HFFc6 (cell line): ENCODE measurements at regions not wholly inside any gene's neighbourhood (a gene's known extent, or its start where the extent isn't known, plus 50 kb on each side); places are given as distances from the start of the nearest gene placed in this dataset.

ENCODE experiments used
- DNase-seq: peaks from one replicate; pipeline ENCODE4 v3.0.0-alpha.2; 2018
- H3K27ac Mint-ChIP-seq: 2 replicates; pipeline ENCODE4 v1.8.0; 2020; ENCODE audit warnings: mild to moderate bottlenecking, mixed read lengths
- H3K27me3 Mint-ChIP-seq: 2 replicates; pipeline ENCODE4 v1.8.0; 2021; ENCODE audit warnings: mild to moderate bottlenecking, moderate library complexity, mixed read lengths; ENCODE audit not compliant: insufficient read depth
- H3K36me3 Mint-ChIP-seq: 2 replicates; pipeline ENCODE4 v1.8.0; 2021; ENCODE audit warnings: low read depth, mixed read lengths
- H3K4me1 Mint-ChIP-seq: 2 replicates; pipeline ENCODE4 v1.8.0; 2020; ENCODE audit warnings: low read depth, mixed read lengths
- H3K4me3 Mint-ChIP-seq: 2 replicates; pipeline ENCODE4 v1.8.0; 2020; ENCODE audit warnings: mild to moderate bottlenecking, moderate library complexity, mixed read lengths
- H3K9me3 Mint-ChIP-seq: 2 replicates; pipeline ENCODE4 v1.8.0; 2020; ENCODE audit warnings: mild to moderate bottlenecking, mixed read lengths
- TF ChIP-seq, protein P1 (sequence below): fragments of 200-600 bp; sonication (generic); IDR thresholded peaks from 2 replicates; pipeline ENCODE4 v1.5.0; 2021; ENCODE audit warnings: antibody characterized with exemption, mild to moderate bottlenecking

DNA sequence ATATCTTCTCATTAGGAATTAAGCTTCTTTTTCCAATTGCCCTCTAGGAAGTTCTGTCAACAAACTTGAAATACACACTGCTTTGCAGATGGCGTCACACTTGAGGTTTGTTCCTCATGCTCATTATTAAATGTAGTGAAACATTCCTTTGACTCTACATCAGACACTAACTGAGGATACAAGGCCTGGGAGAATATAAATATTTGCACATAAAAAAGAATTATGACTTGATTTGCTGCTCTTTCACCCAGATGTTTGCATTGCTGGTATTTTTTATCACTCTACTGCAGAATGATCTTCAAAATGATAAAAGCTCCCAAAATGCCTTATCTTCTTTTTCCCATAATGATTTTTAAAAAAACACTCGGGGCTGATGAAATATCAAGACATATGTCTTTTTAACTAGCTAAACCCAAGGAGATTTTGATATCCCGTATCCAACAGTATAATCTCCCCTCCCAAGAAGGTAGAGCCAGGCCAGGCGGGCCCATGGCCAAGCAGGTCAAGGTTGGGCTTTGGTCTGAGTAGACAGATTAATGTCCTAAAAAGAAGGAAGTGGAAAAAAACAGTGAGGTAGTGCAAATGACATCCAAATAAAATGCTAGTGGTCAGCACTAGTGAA, 264.6 kb downstream of the HHIPL2 start:
- H3K27me3 Mint-ChIP-seq = peaks cover 2% of the 10 kb centered on the region; the same call in 1 of the 2 replicates
- no peaks in the 10 kb centered on the region for H3K36me3 Mint-ChIP-seq
- H3K9me3 Mint-ChIP-seq = peaks cover 4% of the 10 kb centered on the region; the same call in 1 of the 2 replicates
- peaks cover 33% of the 10 kb centered on the region for H3K4me1 Mint-ChIP-seq
- TF ChIP-seq, protein P1, sequence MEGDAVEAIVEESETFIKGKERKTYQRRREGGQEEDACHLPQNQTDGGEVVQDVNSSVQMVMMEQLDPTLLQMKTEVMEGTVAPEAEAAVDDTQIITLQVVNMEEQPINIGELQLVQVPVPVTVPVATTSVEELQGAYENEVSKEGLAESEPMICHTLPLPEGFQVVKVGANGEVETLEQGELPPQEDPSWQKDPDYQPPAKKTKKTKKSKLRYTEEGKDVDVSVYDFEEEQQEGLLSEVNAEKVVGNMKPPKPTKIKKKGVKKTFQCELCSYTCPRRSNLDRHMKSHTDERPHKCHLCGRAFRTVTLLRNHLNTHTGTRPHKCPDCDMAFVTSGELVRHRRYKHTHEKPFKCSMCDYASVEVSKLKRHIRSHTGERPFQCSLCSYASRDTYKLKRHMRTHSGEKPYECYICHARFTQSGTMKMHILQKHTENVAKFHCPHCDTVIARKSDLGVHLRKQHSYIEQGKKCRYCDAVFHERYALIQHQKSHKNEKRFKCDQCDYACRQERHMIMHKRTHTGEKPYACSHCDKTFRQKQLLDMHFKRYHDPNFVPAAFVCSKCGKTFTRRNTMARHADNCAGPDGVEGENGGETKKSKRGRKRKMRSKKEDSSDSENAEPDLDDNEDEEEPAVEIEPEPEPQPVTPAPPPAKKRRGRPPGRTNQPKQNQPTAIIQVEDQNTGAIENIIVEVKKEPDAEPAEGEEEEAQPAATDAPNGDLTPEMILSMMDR = no peak
- peak; percentile 83 for DNase-seq
- H3K27ac Mint-ChIP-seq = peak overlapping the region; percentile 79
- peak overlapping the region; percentile 11; the same call in 1 of the 2 replicates for H3K4me3 Mint-ChIP-seq

DNA sequence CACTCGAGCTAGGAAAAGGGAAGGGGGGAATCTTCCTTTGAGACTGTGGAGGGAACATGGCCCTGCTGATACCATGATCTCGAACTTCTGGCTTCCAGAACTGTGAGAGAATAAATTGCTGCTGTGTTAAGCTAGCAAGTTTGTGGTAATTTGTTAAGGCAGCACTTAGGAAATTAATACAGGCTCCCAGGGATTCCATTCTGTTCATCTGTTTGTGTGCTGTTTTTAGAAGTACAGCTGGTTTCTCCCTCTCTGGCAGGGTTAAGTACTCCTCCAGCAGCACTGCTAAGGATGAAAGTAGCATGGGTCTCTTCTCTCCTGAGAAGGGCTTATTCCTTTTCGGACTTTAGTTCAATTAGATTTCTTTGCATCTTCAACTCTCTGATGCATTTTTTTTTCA, 268.3 kb downstream of the HHIPL2 start:
- Mint-ChIP-seq H3K4me3 (no peak overlapping the region), H3K9me3 (peaks cover 4% of the 10 kb centered on the region; the same call in 1 of the 2 replicates), H3K27me3 (peaks cover 9% of the 10 kb centered on the region), H3K36me3 (no peaks in the 10 kb centered on the region), H3K27ac (no peak overlapping the region), H3K4me1 (peaks cover 22% of the 10 kb centered on the region)
- TF ChIP-seq, protein P1 = no peak
- no peak for DNase-seq

DNA sequence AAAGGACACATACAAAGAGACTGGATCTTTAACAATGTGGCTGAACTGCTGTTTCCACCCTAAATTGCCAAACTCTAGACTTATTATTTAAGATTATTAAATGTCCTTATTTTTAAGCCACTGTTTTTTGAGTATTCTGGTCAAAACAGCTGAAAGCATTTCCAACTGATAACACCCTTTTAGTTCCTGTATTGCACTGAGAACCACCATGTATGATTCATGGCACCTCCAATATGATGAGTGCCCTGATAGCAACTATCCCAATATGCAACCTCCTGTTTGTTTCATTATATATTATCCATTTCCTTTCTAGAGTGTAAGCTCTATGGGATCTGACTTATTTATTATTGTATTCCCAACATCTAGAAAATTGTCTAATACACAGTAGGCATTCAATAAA, 269.4 kb downstream of the HHIPL2 start:
- Mint-ChIP-seq H3K27ac (no peak overlapping the region), H3K4me3 (no peak overlapping the region), H3K9me3 (peaks cover 4% of the 10 kb centered on the region; the same call in 1 of the 2 replicates), H3K36me3 (no peaks in the 10 kb centered on the region), H3K4me1 (peaks cover 11% of the 10 kb centered on the region), H3K27me3 (peaks cover 9% of the 10 kb centered on the region)
- DNase-seq = no peak
- TF ChIP-seq, protein P1 = no peak

DNA sequence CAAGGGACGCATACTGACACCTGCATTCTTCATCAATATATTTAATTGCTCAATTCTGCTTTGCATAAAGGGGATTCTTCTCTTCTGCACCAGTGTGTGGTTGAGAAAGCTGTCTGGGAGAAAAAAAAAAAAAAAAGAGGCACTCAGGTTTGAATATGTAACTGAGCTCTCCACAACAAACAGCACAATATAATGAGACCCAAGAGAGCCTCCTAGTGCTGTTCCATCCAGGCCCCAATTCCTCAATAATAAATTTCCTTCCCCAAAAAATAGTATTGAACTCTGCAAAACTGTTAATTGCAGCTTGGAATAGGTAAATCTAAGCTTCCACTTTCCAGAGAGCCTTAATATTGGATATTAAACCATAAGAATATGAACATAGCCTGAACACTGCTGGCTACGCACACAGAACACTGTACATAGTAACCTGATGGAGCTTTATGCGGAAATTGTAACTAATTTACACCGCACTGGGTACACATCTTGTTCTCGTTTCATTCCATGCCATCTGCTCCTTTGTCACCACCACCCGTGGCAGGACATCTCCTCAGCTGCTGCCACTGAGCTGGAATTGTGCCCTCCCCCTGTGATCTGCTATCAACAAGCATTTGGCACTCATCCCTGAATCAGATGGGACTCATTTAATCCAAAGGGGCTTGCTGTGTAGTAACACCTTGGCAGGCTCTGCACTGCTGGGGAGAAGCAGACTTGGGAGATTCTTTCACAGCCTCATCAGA, 272.0 kb downstream of the HHIPL2 start:
- Mint-ChIP-seq H3K27ac (no peak overlapping the region), H3K27me3 (peaks cover 13% of the 10 kb centered on the region), H3K9me3 (no peaks in the 10 kb centered on the region), H3K4me3 (no peak overlapping the region), H3K4me1 (no peaks in the 10 kb centered on the region), H3K36me3 (no peaks in the 10 kb centered on the region)
- DNase-seq = no peak
- TF ChIP-seq, protein P1 = no peak

DNA sequence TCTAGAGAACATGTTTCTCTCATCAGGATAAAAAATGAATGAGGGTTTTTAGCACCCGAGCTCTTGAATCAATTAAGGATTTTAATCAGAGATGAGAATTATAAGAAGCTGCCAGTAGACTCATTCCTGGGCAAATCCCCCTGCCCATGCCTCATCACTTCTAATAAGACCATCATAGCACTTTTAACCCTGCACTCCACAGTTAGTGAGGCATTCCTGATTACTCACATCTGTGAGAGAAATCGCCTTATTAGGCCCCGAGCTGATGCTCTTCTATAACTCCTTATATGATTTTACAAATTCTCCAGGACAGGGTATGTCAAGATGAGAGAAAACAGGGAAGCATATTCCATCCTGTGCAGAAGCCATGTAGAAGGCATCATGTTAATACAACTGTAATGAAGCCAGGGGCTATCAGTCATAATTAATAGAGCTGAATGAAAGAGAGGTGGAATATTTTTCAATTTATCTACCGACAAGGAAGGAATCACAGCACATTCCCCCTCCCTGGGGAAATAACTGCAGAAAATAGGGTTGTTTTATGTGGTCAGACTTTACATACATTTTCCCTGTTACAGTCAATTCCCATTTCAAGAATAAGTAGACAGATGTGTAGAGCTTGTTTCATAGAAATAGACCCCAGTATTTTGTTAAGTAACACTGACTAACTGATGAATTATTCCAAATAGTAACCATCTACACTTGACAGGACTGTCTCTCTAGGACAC, 272.7 kb downstream of the HHIPL2 start:
- Mint-ChIP-seq H3K4me1 (no peaks in the 10 kb centered on the region), H3K9me3 (no peaks in the 10 kb centered on the region), H3K36me3 (no peaks in the 10 kb centered on the region), H3K27me3 (peaks cover 13% of the 10 kb centered on the region), H3K4me3 (no peak overlapping the region), H3K27ac (no peak overlapping the region)
- DNase-seq = no peak
- TF ChIP-seq, protein P1 = no peak
